ENCODE measurements at regions not wholly inside any gene's neighbourhood (a gene's known extent, or its start where the extent isn't known, plus 50 kb on each side); places are given as distances from the start of the nearest gene placed in this dataset.

DNA sequence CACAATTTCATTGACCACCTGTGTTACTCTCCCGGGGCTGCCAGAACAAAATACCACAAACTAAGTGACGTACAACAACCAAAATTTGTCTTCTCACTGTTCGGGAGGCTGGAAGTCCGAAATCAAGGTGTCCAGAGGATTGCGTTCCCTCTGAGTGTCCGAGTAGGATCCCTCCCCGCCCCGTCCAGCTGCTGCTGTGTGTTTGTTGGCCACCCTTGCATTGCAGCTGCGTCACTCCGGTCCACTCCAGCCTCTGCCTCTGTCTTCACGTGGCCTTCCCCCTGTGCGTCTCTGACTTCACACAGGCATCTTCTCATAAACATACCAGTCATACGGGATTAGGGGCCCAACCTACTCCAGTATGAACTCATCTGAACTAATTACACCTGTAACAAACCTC lies 251.8 kb upstream of the SMIM21 start:
- TF ChIP-seq, protein P1, sequence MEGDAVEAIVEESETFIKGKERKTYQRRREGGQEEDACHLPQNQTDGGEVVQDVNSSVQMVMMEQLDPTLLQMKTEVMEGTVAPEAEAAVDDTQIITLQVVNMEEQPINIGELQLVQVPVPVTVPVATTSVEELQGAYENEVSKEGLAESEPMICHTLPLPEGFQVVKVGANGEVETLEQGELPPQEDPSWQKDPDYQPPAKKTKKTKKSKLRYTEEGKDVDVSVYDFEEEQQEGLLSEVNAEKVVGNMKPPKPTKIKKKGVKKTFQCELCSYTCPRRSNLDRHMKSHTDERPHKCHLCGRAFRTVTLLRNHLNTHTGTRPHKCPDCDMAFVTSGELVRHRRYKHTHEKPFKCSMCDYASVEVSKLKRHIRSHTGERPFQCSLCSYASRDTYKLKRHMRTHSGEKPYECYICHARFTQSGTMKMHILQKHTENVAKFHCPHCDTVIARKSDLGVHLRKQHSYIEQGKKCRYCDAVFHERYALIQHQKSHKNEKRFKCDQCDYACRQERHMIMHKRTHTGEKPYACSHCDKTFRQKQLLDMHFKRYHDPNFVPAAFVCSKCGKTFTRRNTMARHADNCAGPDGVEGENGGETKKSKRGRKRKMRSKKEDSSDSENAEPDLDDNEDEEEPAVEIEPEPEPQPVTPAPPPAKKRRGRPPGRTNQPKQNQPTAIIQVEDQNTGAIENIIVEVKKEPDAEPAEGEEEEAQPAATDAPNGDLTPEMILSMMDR (IDR thresholded peaks at IDR 0.05), result no peak
- TF ChIP-seq POLR2AphosphoS5 (IDR thresholded peaks at IDR 0.05; ENCODE audit: insufficient read depth in 1 of 2, low read depth in 1 of 2) (no peak), POLR2A (IDR thresholded peaks at IDR 0.05) (no peak)
